KMS-11 (cell line): ENCODE measurements at regions not wholly inside any gene's neighbourhood (a gene's known extent, or its start where the extent isn't known, plus 50 kb on each side); places are given as distances from the start of the nearest gene placed in this dataset.

Source experiments
- H2AFZ ChIP-seq: fragments of 200-600 bp; sonication (generic); 2 replicates; pipeline ENCODE4 v1.6.1; 2016; ENCODE audit warnings: antibody characterized with exemption, mixed run types, low read depth
- H3K27ac ChIP-seq: fragments of 200-600 bp; sonication (generic); 2 replicates; pipeline ENCODE4 v1.6.1; 2016; ENCODE audit warnings: mild to moderate bottlenecking, mixed run types
- H3K27me3 ChIP-seq: fragments of 200-600 bp; sonication (generic); 2 replicates; pipeline ENCODE4 v1.6.1; 2017; ENCODE audit warnings: mild to moderate bottlenecking, low read depth, mixed run types, moderate library complexity; ENCODE audit not compliant: insufficient read depth
- H3K36me3 ChIP-seq: fragments of 200-600 bp; sonication (generic); 2 replicates; pipeline ENCODE4 v1.6.1; 2017; ENCODE audit warnings: mild to moderate bottlenecking, mixed run types; ENCODE audit not compliant: insufficient read depth
- H3K4me1 ChIP-seq: fragments of 200-600 bp; sonication (generic); 2 replicates; pipeline ENCODE4 v1.6.1; 2016; ENCODE audit warnings: mild to moderate bottlenecking, low read depth, mixed run types; ENCODE audit not compliant: poor library complexity, severe bottlenecking
- H3K4me2 ChIP-seq: fragments of 200-600 bp; sonication (generic); 2 replicates; pipeline ENCODE4 v1.7.0; 2016; ENCODE audit warnings: mild to moderate bottlenecking, mixed run types
- H3K4me3 ChIP-seq: fragments of 200-600 bp; sonication (generic); IDR thresholded peaks from 2 replicates; pipeline ENCODE4 v1.6.1; 2017; ENCODE audit warnings: low read depth, low read length, mixed read lengths; ENCODE audit not compliant: insufficient read depth
- H3K79me2 ChIP-seq: fragments of 200-600 bp; sonication (generic); 2 replicates; pipeline ENCODE4 v1.6.1; 2016; ENCODE audit warnings: low read depth, mixed run types; ENCODE audit not compliant: insufficient read depth
- H3K9ac ChIP-seq: fragments of 200-600 bp; sonication (generic); 2 replicates; pipeline ENCODE4 v1.6.1; 2016; ENCODE audit warnings: mild to moderate bottlenecking, mixed run types
- H4K20me1 ChIP-seq: fragments of 200-600 bp; sonication (generic); 2 replicates; pipeline ENCODE4 v1.6.1; 2016; ENCODE audit warnings: mild to moderate bottlenecking, mixed run types; ENCODE audit not compliant: insufficient read depth
- CTCF ChIP-seq: fragments of 200-600 bp; sonication (generic); conservative IDR thresholded peaks from 2 replicates; pipeline ENCODE4 v1.6.1; 2017; ENCODE audit warnings: low read depth, mild to moderate bottlenecking, antibody characterized with exemption, low read length, moderate library complexity, mixed read lengths

GRCh38 chr2:66017763-66018162 lies 417.2 kb upstream of the MEIS1 start:
- Histone ChIP-seq H4K20me1 (no peaks in the 10 kb centered on the region), H3K9ac (no peak overlapping the region), H3K4me2 (no peak overlapping the region), H3K27me3 (no peaks in the 10 kb centered on the region), H3K4me1 (peaks cover 9% of the 10 kb centered on the region), H2AFZ (no peak overlapping the region), H3K79me2 (no peaks in the 10 kb centered on the region), H3K27ac (no peak overlapping the region), H3K4me3 (no peak overlapping the region), H3K36me3 (no peaks in the 10 kb centered on the region)
- no peak for TF ChIP-seq CTCF

GRCh38 chr2:66014450-66014849 lies 420.5 kb upstream of the MEIS1 start:
- no peak overlapping the region for H2AFZ ChIP-seq
- no peak for TF ChIP-seq CTCF
- no peak overlapping the region for H3K27ac ChIP-seq

GRCh38 chr2:66013456-66013855 lies 421.5 kb upstream of the MEIS1 start:
- no peaks in the 10 kb centered on the region for H3K27me3 ChIP-seq
- no peak overlapping the region for H2AFZ ChIP-seq
- H3K9ac ChIP-seq = no peak overlapping the region
- H3K27ac ChIP-seq = no peak overlapping the region
- no peaks in the 10 kb centered on the region for H3K4me1 ChIP-seq
- no peaks in the 10 kb centered on the region for H3K79me2 ChIP-seq
- no peak overlapping the region for H3K4me3 ChIP-seq
- H3K4me2 ChIP-seq = no peak overlapping the region
- no peaks in the 10 kb centered on the region for H3K36me3 ChIP-seq
- peak; percentile 32; the same call in 1 of the 2 replicates for TF ChIP-seq CTCF
- H4K20me1 ChIP-seq = no peaks in the 10 kb centered on the region

More at GRCh38 chr2:66014450-66014849, 420.5 kb upstream of the MEIS1 start:
- H3K4me2 ChIP-seq = no peak overlapping the region
- H4K20me1 ChIP-seq = no peaks in the 10 kb centered on the region
- H3K4me1 ChIP-seq = no peaks in the 10 kb centered on the region
- H3K9ac ChIP-seq = no peak overlapping the region
- H3K4me3 ChIP-seq = no peak overlapping the region
- no peaks in the 10 kb centered on the region for H3K36me3 ChIP-seq
- no peaks in the 10 kb centered on the region for H3K27me3 ChIP-seq
- H3K79me2 ChIP-seq = no peaks in the 10 kb centered on the region

- Histone ChIP-seq H3K4me3 (no peak overlapping the region), H3K4me2 (no peak overlapping the region), H2AFZ (no peak overlapping the region), H3K27ac (no peak overlapping the region), H3K36me3 (no peaks in the 10 kb centered on the region), H3K4me1 (no peaks in the 10 kb centered on the region), H4K20me1 (no peaks in the 10 kb centered on the region), H3K27me3 (no peaks in the 10 kb centered on the region), H3K79me2 (no peaks in the 10 kb centered on the region), H3K9ac (no peak overlapping the region)
- TF ChIP-seq CTCF = no peak
Observed at GRCh38 chr2:66003931-66004330, 431.0 kb upstream of the MEIS1 start.
